OCI-LY1 (cell line): ENCODE measurements at regions not wholly inside any gene's neighbourhood (a gene's known extent, or its start where the extent isn't known, plus 50 kb on each side); places are given as distances from the start of the nearest gene placed in this dataset.

Source experiments
- H2AFZ ChIP-seq: fragments of 200-600 bp; sonication (generic), shearing (Covaris generic); 2 replicates; pipeline ENCODE4 v1.6.0; 2014; ENCODE audit warnings: antibody characterized with exemption, mild to moderate bottlenecking, low read length
- H3F3A ChIP-seq: fragments of 200-600 bp; sonication (generic), shearing (Covaris generic); 2 replicates; pipeline ENCODE4 v1.6.0; 2014; ENCODE audit warnings: mild to moderate bottlenecking, antibody characterized with exemption, low read length, moderate library complexity; ENCODE audit not compliant: insufficient read depth
- H3K27ac ChIP-seq: fragments of 200-600 bp; sonication (generic); 2 replicates; pipeline ENCODE4 v1.5.1; 2014; ENCODE audit warnings: low read length, mixed run types, mild to moderate bottlenecking, low read depth; ENCODE audit not compliant: poor library complexity, severe bottlenecking
- H3K27me3 ChIP-seq: fragments of 200-600 bp; sonication (generic); 2 replicates; pipeline ENCODE4 v1.6.0; 2014; ENCODE audit warnings: antibody characterized with exemption, mild to moderate bottlenecking, low read length, moderate library complexity; ENCODE audit not compliant: insufficient read depth
- H3K36me3 ChIP-seq: fragments of 200-600 bp; sonication (generic); 2 replicates; pipeline ENCODE4 v1.6.1; 2014; ENCODE audit warnings: mild to moderate bottlenecking, antibody characterized with exemption, low read length, moderate library complexity, mixed read lengths; ENCODE audit not compliant: insufficient read depth
- H3K4me1 ChIP-seq: fragments of 200-600 bp; sonication (generic); 2 replicates; pipeline ENCODE4 v1.5.1; 2014; ENCODE audit warnings: mild to moderate bottlenecking, low read length, moderate library complexity; ENCODE audit not compliant: insufficient read depth, severe bottlenecking
- H3K4me2 ChIP-seq: fragments of 200-600 bp; sonication (generic), shearing (Covaris generic); 2 replicates; pipeline ENCODE4 v1.6.1; 2014; ENCODE audit warnings: low read length
- H3K4me3 ChIP-seq: fragments of 200-600 bp; sonication (generic); 2 replicates; pipeline ENCODE4 v1.5.1; 2014; ENCODE audit warnings: low read length, low read depth, mild to moderate bottlenecking, mixed read lengths; ENCODE audit not compliant: poor library complexity, severe bottlenecking
- H3K79me2 ChIP-seq: fragments of 200-600 bp; shearing (Covaris generic); 2 replicates; pipeline ENCODE4 v1.6.1; 2016; ENCODE audit warnings: mixed run types, low read length, mixed read lengths; ENCODE audit not compliant: insufficient read depth
- H3K9ac ChIP-seq: fragments of 200-600 bp; sonication (generic), shearing (Covaris generic); 2 replicates; pipeline ENCODE4 v1.6.1; 2014; ENCODE audit warnings: mild to moderate bottlenecking, low read length, mixed read lengths
- H3K9me2 ChIP-seq: fragments of 200-600 bp; sonication (generic), shearing (Covaris generic); 2 replicates; pipeline ENCODE4 v1.6.1; 2014; ENCODE audit warnings: low read depth, mild to moderate bottlenecking, low read length, mixed read lengths
- H3K9me3 ChIP-seq: fragments of 200-600 bp; shearing (Covaris generic); 2 replicates; pipeline ENCODE4 v1.6.1; 2014; ENCODE audit warnings: low read length, mixed read lengths
- H4K20me1 ChIP-seq: fragments of 200-600 bp; sonication (generic), shearing (Covaris generic); 2 replicates; pipeline ENCODE4 v1.6.0; 2016; ENCODE audit warnings: mild to moderate bottlenecking, low read length; ENCODE audit not compliant: insufficient read depth
- EZH2 ChIP-seq: fragments of 200-600 bp; sonication (generic), shearing (Covaris generic); IDR thresholded peaks from 2 replicates; pipeline ENCODE4 v1.8.0; 2017; ENCODE audit warnings: borderline replicate concordance, mixed run types, mild to moderate bottlenecking, antibody characterized with exemption, low read length, moderate library complexity, mixed read lengths
- TF ChIP-seq, protein P1 (sequence below): fragments of 200-600 bp; sonication (generic), shearing (Covaris generic); IDR thresholded peaks from 2 replicates; pipeline ENCODE4 v1.5.1; 2017; ENCODE audit warnings: mild to moderate bottlenecking, antibody characterized with exemption, low read length, moderate library complexity, mixed read lengths

DNA sequence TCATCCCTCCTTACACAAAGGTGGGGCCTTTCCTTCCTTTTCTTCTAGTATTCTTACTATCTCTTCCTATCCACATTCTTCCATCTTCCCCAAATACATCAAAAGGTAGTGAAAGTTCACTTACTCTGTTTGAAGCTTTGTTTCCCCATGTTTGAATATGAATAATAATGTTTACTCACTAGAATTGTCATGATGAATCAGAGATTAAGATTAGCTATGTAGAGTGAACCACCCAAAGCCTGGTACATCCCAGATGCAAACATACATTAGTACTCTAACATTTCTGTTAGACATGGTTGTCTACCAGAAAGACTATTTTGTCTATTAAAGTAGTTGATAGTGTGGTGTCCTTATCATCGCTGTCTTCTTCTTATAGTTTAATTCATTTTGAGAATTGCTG lies 327.1 kb upstream of the TBC1D5 start:
- TF ChIP-seq, protein P1, sequence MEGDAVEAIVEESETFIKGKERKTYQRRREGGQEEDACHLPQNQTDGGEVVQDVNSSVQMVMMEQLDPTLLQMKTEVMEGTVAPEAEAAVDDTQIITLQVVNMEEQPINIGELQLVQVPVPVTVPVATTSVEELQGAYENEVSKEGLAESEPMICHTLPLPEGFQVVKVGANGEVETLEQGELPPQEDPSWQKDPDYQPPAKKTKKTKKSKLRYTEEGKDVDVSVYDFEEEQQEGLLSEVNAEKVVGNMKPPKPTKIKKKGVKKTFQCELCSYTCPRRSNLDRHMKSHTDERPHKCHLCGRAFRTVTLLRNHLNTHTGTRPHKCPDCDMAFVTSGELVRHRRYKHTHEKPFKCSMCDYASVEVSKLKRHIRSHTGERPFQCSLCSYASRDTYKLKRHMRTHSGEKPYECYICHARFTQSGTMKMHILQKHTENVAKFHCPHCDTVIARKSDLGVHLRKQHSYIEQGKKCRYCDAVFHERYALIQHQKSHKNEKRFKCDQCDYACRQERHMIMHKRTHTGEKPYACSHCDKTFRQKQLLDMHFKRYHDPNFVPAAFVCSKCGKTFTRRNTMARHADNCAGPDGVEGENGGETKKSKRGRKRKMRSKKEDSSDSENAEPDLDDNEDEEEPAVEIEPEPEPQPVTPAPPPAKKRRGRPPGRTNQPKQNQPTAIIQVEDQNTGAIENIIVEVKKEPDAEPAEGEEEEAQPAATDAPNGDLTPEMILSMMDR, result no peak
- no peak for TF ChIP-seq EZH2

DNA sequence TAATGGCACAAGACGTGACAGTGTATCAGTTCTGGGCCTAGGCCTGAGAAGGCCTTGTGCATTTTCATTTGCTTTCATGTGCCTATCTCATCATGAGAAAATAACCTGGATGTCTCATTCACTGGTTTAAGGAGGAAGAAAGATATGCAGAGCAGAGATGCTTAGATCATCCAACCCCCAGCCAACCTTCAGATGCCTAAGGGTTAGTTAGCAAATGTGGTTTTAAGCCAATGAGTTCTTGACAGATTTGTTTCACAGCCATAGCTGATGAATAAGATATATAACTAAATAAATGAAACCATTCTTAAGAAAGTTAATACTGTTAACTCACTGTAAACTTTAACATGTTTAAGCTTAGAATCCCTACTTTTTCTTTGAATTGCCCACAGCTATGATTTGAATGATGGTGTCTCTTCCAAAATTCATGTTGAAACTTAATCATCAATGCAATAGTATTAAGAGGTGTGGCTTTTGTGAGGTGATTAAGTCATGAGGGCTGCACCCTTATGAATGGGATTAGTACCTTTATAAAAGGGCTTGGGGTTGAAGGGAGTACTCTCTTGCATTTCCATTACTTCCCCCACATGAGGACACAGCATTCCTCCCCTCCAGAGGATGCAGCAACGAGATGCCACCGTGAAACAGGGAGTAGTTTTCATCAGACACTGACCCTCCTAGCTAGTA lies 324.6 kb upstream of the TBC1D5 start:
- TF ChIP-seq, protein P1, result no peak
- TF ChIP-seq EZH2, result no peak
- Histone ChIP-seq H3K4me3 (no peak overlapping the region), H3K9me3 (no peaks in the 10 kb centered on the region), H2AFZ (no peak overlapping the region), H3K4me1 (no peaks in the 10 kb centered on the region), H4K20me1 (no peaks in the 10 kb centered on the region), H3K36me3 (no peaks in the 10 kb centered on the region), H3K9ac (no peak overlapping the region), H3F3A (no peaks in the 10 kb centered on the region), H3K27me3 (no peaks in the 10 kb centered on the region), H3K9me2 (no peaks in the 10 kb centered on the region), H3K4me2 (no peak overlapping the region), H3K79me2 (no peaks in the 10 kb centered on the region), H3K27ac (no peak overlapping the region)

More for the DNA sequence above, 327.1 kb upstream of the TBC1D5 start:
- H2AFZ ChIP-seq, result no peak overlapping the region
- no peaks in the 10 kb centered on the region for H3K9me2 ChIP-seq
- H3F3A ChIP-seq, result no peaks in the 10 kb centered on the region
- H4K20me1 ChIP-seq, result no peaks in the 10 kb centered on the region
- no peak overlapping the region for H3K4me3 ChIP-seq
- no peaks in the 10 kb centered on the region for H3K9me3 ChIP-seq
- no peak overlapping the region for H3K27ac ChIP-seq
- H3K27me3 ChIP-seq, result no peaks in the 10 kb centered on the region
- H3K4me1 ChIP-seq, result no peaks in the 10 kb centered on the region
- H3K4me2 ChIP-seq, result no peak overlapping the region
- no peaks in the 10 kb centered on the region for H3K79me2 ChIP-seq
- no peak overlapping the region for H3K9ac ChIP-seq
- no peaks in the 10 kb centered on the region for H3K36me3 ChIP-seq

DNA sequence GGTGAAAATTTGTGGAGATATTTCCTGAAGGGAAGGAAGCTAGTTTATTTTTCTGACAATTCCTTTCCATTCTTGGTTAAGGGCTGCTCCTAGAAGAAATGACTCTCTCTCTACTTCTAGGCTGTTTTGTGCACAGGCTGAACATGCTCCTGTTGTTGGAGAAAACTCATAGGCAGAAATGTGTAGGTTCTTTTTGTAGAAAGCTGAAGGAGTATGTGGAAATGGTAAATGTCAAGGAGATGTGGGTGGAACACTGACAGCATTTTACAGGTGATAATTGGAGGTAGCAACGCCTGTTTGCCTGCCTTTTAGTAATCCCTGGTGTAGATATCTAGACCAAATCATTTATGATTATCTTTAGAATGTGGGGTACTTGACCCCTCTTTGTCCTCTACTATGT lies 322.2 kb upstream of the TBC1D5 start:
- no peaks in the 10 kb centered on the region for H3K36me3 ChIP-seq
- H3K27me3 ChIP-seq, result no peaks in the 10 kb centered on the region
- H3K4me2 ChIP-seq, result no peak overlapping the region
- no peak overlapping the region for H3K27ac ChIP-seq
- no peaks in the 10 kb centered on the region for H4K20me1 ChIP-seq
- H3F3A ChIP-seq, result no peaks in the 10 kb centered on the region
- H3K9me2 ChIP-seq, result no peaks in the 10 kb centered on the region
- H3K4me1 ChIP-seq, result no peaks in the 10 kb centered on the region
- no peak overlapping the region for H3K4me3 ChIP-seq
- no peak overlapping the region for H3K9ac ChIP-seq
- no peak overlapping the region for H2AFZ ChIP-seq
- H3K79me2 ChIP-seq, result no peaks in the 10 kb centered on the region
- H3K9me3 ChIP-seq, result no peaks in the 10 kb centered on the region
- TF ChIP-seq, protein P1, result no peak
- no peak for TF ChIP-seq EZH2
